Large intestine (tissue), 3 donors: ENCODE measurements at regions not wholly inside any gene's neighbourhood (a gene's known extent, or its start where the extent isn't known, plus 50 kb on each side); places are given as distances from the start of the nearest gene placed in this dataset.

ENCODE experiments used
- DNase-seq, 2 donors: peaks; one replicate each; pipeline versions ENCODE4 v3.0.0 to v3.0.0-alpha.2; 2013
- H3K27ac ChIP-seq: one replicate; pipeline ENCODE4 v1.5.1; 2013; ENCODE audit warnings: low read length
- H3K27me3 ChIP-seq: 2 replicates; pipeline ENCODE4 v1.6.1; 2013; ENCODE audit warnings: low read length; ENCODE audit not compliant: control insufficient read depth, insufficient read depth
- H3K36me3 ChIP-seq: 2 replicates; pipeline ENCODE4 v1.6.1; 2013; ENCODE audit warnings: low read length; ENCODE audit not compliant: control insufficient read depth, insufficient read depth
- H3K4me1 ChIP-seq: one replicate; pipeline ENCODE4 v1.6.1; 2013; ENCODE audit warnings: low read length; ENCODE audit not compliant: control insufficient read depth, insufficient read depth
- H3K4me3 ChIP-seq: one replicate; pipeline ENCODE4 v1.5.1; 2013; ENCODE audit warnings: low read length
- H3K9me3 ChIP-seq: one replicate; pipeline ENCODE4 v1.6.1; 2013; ENCODE audit warnings: mild to moderate bottlenecking, low read depth, low read length, moderate library complexity; ENCODE audit not compliant: control insufficient read depth
- WGBS: methylation state at CpG from one replicate; pipeline ENCODE4 v1.1.5; 2013; ENCODE audit warnings: low lambda C conversion rate; ENCODE audit not compliant: insufficient coverage; 5-methylcytosine and 5-hydroxymethylcytosine counted together

- no CpG with 5 or more reads among the region's 2 CpGs for WGBS
- DNase-seq: no peak
Observed at GRCh38 chr3:54026543-54026942, 95.8 kb upstream of the CACNA2D3 start.

GRCh38 chr3:54021071-54021470 is 101.3 kb upstream of the CACNA2D3 start:
- 60% methylated on average over 1 of the region's 3 CpGs for WGBS
- H3K27me3 ChIP-seq: peaks cover 2% of the 10 kb centered on the region
- no peak for DNase-seq
- no peaks in the 10 kb centered on the region for H3K9me3 ChIP-seq
- H3K36me3 ChIP-seq: no peaks in the 10 kb centered on the region
- no peaks in the 10 kb centered on the region for H3K4me1 ChIP-seq
- H3K27ac ChIP-seq: no peak overlapping the region
- no peak overlapping the region for H3K4me3 ChIP-seq

More at GRCh38 chr3:54026543-54026942, 95.8 kb upstream of the CACNA2D3 start:
- no peaks in the 10 kb centered on the region for H3K36me3 ChIP-seq
- no peaks in the 10 kb centered on the region for H3K4me1 ChIP-seq
- no peaks in the 10 kb centered on the region for H3K9me3 ChIP-seq
- no peak overlapping the region for H3K4me3 ChIP-seq
- no peaks in the 10 kb centered on the region for H3K27me3 ChIP-seq
- H3K27ac ChIP-seq: no peak overlapping the region

DNA sequence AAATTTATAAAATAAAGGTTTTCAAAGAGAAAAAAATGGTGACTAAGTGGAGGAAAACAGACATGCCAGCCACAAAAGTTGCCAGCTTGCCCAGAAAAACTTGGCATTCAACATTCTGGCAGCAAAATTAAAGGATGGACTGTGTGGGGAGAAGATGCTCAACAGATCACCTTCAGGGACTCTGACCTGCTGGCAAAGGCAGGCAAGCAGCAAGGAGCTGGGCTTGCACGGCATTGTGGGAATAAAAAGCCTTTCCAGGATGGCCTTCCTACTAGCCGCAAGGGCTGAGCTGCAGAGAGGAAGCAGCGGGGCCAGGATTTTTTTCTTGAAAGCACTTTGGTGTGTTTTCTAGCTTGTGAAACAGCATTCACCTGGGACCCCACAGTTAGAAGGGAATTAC is 101.9 kb upstream of the CACNA2D3 start:
- no CpG with 5 or more reads among the region's 3 CpGs for whole genome bisulfite sequencing
- H3K36me3 ChIP-seq: no peaks in the 10 kb centered on the region
- H3K4me3 ChIP-seq: no peak overlapping the region

DNA sequence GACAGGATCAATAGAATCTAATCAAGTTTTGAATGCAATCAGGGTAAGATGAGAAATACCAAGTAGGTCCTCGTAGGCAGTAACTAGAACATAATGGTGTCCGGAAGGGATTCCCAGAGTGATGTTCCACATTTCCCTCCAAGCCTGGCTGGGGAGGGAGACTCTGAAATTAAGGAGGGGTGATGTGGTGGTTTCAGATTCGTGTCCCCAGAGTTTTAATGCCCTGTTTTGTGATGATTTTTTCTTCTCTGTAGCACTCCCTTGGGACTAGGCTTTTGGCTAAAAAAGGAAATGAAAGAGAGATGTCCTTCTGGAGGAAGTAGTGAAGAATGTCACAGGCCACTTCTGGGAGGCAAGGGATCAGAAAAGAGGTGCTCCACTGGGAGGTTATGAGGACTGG is 108.3 kb upstream of the CACNA2D3 start:
- no CpG with 5 or more reads among the region's 3 CpGs for WGBS
- Histone ChIP-seq H3K9me3 (no peaks in the 10 kb centered on the region), H3K4me1 (no peaks in the 10 kb centered on the region), H3K36me3 (no peaks in the 10 kb centered on the region), H3K4me3 (no peak overlapping the region), H3K27me3 (no peaks in the 10 kb centered on the region), H3K27ac (no peak overlapping the region)
- DNase-seq: no peak

More for the DNA sequence above, 101.9 kb upstream of the CACNA2D3 start:
- H3K4me1 ChIP-seq: no peaks in the 10 kb centered on the region
- no peak overlapping the region for H3K27ac ChIP-seq
- H3K9me3 ChIP-seq: no peaks in the 10 kb centered on the region
- H3K27me3 ChIP-seq: peaks cover 2% of the 10 kb centered on the region
- no peak for DNase-seq

DNA sequence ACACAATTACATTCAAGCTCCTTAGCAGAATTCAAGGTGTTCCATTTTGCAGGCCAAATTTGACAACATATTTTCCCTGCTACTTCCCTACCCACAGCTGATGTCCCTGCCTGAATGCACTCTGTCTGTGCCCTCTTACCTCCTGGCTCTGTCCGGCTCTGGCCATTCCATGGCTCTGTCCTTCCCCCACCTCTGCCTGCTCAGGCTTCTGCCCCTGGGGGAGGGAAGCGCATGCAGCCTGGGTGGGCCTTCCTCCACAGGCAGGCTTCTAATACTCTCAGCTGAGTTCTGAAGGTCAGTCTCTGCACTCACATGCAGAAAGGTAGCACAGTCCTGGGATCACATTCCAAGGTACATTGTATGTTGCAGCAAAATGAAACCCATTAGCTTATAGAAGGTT is 113.6 kb upstream of the CACNA2D3 start:
- no CpG with 5 or more reads among the region's 2 CpGs for WGBS
- Histone ChIP-seq H3K27ac (no peak overlapping the region), H3K4me1 (no peaks in the 10 kb centered on the region), H3K4me3 (no peak overlapping the region), H3K36me3 (no peaks in the 10 kb centered on the region), H3K9me3 (no peaks in the 10 kb centered on the region), H3K27me3 (no peaks in the 10 kb centered on the region)
- DNase-seq: no peak

- WGBS: 100% methylated on average over 1 of the region's 6 CpGs
- no peak overlapping the region for H3K4me3 ChIP-seq
- no peaks in the 10 kb centered on the region for H3K27me3 ChIP-seq
- no peaks in the 10 kb centered on the region for H3K9me3 ChIP-seq
- H3K36me3 ChIP-seq: no peaks in the 10 kb centered on the region
- no peaks in the 10 kb centered on the region for H3K4me1 ChIP-seq
- H3K27ac ChIP-seq: no peak overlapping the region
- DNase-seq: no peak
Observed at GRCh38 chr3:54008099-54008498, 114.3 kb upstream of the CACNA2D3 start.

DNA sequence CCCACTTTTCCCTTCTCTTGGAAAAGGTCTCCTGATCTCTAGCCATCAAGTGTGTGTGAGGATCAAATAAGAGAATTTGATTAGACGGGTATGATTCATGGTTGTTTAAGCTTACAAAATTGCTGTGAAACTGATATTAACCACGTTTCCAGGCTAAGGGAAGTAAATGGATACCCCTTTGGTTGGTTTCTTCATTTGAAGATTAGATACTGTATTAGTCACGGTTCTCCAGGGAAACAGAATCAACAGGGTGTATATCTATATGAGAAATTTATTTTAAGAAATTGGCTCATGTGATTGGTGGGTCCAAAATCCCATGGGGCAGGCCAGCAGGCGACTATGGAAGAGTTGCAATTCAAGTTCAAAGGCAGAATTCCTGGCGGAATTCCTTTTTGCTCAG is 112.7 kb upstream of the SELENOK start:
- no peaks in the 10 kb centered on the region for H3K27me3 ChIP-seq
- no peak for DNase-seq
- no peaks in the 10 kb centered on the region for H3K4me1 ChIP-seq
- H3K4me3 ChIP-seq: no peak overlapping the region
- no peak overlapping the region for H3K27ac ChIP-seq
- no peaks in the 10 kb centered on the region for H3K36me3 ChIP-seq
- H3K9me3 ChIP-seq: no peaks in the 10 kb centered on the region
- 14% methylated on average over 1 of the region's 5 CpGs for WGBS

DNA sequence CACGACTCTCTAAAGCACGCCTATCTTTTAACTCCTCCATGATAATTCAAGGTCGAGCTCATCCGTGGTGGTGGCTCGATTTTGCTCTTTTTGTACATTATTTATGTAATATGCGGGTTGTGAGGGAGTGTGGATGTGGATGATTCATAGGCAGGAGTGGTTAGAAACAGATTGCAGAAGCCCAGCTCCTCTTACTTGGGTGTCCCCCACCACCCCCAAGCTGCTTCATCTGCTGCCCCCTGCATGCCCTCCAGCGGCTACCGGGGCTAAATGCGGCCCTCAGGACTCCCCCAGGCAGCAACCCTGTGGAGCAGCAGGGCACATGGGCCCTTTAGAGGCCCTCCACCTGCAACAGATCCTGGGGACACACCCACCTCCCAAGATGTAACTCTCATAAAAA is 111.5 kb upstream of the SELENOK start:
- no peaks in the 10 kb centered on the region for H3K9me3 ChIP-seq
- no peaks in the 10 kb centered on the region for H3K36me3 ChIP-seq
- H3K4me1 ChIP-seq: no peaks in the 10 kb centered on the region
- DNase-seq: no peak
- H3K27ac ChIP-seq: no peak overlapping the region
- H3K4me3 ChIP-seq: no peak overlapping the region
- WGBS: no CpG with 5 or more reads among the region's 9 CpGs
- peaks cover 3% of the 10 kb centered on the region for H3K27me3 ChIP-seq

- Histone ChIP-seq H3K4me3 (no peak overlapping the region), H3K4me1 (no peaks in the 10 kb centered on the region), H3K9me3 (no peaks in the 10 kb centered on the region), H3K27me3 (peaks cover 3% of the 10 kb centered on the region), H3K36me3 (no peaks in the 10 kb centered on the region), H3K27ac (no peak overlapping the region)
- DNase-seq: no peak
- WGBS: 67% methylated on average over 1 of the region's 3 CpGs
Observed at GRCh38 chr3:53999725-54000124, 108.1 kb upstream of the SELENOK start.

DNA sequence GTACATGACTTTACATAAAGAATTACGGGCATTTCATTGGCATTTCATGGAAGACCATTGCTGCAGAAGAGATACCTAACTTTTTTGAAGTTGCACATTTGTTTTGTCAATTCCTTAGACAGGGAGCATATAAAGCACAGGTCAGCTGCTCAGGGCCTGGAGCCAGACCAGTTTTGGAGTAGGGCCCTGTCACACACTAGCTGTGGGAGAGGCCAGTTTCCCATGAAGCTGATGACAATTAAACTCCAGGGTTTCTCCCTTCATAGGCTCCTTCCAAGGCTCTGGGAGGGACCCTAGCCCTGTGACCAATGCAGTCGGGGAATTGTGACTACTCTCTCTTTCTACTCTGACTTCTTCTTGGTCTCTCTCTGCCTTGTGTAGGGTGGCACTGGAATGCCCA is 107.3 kb upstream of the SELENOK start:
- H3K9me3 ChIP-seq: no peaks in the 10 kb centered on the region
- no peak for DNase-seq
- H3K27ac ChIP-seq: no peak overlapping the region
- no peaks in the 10 kb centered on the region for H3K36me3 ChIP-seq
- no peaks in the 10 kb centered on the region for H3K4me1 ChIP-seq
- H3K4me3 ChIP-seq: no peak overlapping the region
- peaks cover 3% of the 10 kb centered on the region for H3K27me3 ChIP-seq
- WGBS: no CpG with 5 or more reads among the region's 2 CpGs

GRCh38 chr3:53997476-53997875 is 105.8 kb upstream of the SELENOK start:
- Histone ChIP-seq H3K9me3 (no peaks in the 10 kb centered on the region), H3K27me3 (peaks cover 3% of the 10 kb centered on the region), H3K4me3 (no peak overlapping the region), H3K36me3 (no peaks in the 10 kb centered on the region), H3K27ac (no peak overlapping the region), H3K4me1 (no peaks in the 10 kb centered on the region)
- DNase-seq: no peak
- 64% methylated on average over 3 of the region's 4 CpGs for WGBS
